HG03066 (cell line): ENCODE measurements at regions not wholly inside any gene's neighbourhood (a gene's known extent, or its start where the extent isn't known, plus 50 kb on each side); places are given as distances from the start of the nearest gene placed in this dataset.
"Not testable (repeated sequence)": the region's sequence is repeated elsewhere in the genome, so short reads cannot be mapped to it uniquely, and the experiment has no call there.

Experiments
- ATAC-seq: cut with Tn5 transposase; IDR thresholded peaks from one replicate; pipeline ENCODE4 v1.9.1; 2021; ENCODE audit warnings: low read depth; ENCODE audit not compliant: unreplicated experiment

DNA sequence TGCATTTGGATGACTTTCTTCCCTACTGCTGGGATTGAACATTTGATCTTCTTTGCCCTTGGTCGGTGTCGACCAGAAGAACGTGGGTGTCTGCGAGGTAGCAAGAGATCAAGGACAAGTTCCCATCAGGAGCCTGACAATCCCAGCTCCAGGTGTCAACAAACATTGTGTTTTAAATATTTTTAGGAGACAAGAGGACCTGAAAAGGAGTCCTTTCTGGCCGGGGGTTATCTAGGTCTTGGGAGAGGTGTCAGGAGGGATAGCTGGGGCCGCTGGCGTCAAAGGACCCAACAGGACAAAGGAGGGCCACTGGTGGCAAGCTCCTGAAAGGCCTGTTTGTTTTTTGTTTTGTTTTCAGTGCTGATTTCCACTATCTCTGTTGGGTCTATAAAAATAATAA is 308.4 kb upstream of the ERCC4 start:
- ATAC-seq: no peak

GRCh38 chr16:13612623-13613022 is 307.3 kb upstream of the ERCC4 start:
- no peak for ATAC-seq

DNA sequence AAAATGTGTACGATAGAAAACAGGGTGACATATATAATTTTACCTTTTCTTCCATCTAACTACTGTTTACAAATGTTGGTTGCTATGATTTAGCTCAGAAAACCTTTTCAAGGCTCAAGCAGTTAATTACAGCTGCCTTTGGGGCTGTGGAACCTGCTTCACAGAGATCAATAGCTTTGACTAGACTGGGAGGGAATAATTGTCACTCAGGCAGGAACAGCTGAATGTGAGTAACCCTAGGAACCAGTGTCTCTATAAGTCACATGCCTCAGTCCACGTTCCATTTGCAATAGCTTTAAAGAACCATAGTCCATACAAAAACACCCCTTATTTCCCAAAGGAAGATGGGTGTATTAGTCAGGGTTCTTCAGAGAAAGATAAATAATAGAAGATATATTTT is 306.8 kb upstream of the ERCC4 start:
- no peak for ATAC-seq

- no peak for ATAC-seq
These were observed 298.3 kb upstream of the ERCC4 start for GRCh38 chr16:13621639-13622038.

DNA sequence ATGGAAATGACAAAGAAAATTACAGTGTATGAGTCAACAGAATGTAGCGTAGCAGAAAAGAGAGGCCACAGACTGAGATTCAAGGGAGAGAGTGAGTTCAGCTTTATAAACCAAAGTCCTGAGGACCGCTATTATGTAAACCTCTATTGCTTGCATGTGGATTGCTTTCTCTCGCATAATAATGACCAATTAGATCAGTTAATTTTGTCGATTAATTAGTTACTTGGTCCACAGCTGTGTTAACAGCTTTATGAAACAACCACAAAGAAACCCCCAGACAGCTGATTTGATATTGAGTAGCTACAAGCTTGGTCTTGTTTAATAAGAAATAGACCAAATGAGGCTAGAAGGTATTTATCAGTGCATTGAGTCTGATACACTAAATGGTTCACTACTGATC is 291.8 kb upstream of the ERCC4 start:
- ATAC-seq: no peak

- ATAC-seq: no peak
These were observed 290.2 kb upstream of the ERCC4 start for GRCh38 chr16:13629704-13630103.

DNA sequence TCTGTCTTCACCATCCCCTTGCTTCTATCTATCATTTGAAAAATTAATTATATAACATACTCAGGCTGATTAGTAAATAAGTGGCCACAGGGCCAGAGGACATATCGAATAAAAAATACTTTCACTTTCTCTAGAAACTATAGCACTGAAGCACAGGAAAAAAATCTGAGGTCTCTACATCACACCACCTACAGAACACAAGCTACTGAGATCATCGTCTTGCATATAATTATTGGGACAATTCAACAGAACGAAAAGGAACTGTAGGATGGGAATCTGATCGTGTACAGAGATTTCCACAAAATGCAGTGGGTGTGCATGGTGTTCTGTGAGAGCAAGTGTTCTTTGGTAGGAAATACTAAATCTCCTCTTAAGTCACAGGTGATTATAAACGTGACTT is 289.6 kb upstream of the ERCC4 start:
- no peak for ATAC-seq

DNA sequence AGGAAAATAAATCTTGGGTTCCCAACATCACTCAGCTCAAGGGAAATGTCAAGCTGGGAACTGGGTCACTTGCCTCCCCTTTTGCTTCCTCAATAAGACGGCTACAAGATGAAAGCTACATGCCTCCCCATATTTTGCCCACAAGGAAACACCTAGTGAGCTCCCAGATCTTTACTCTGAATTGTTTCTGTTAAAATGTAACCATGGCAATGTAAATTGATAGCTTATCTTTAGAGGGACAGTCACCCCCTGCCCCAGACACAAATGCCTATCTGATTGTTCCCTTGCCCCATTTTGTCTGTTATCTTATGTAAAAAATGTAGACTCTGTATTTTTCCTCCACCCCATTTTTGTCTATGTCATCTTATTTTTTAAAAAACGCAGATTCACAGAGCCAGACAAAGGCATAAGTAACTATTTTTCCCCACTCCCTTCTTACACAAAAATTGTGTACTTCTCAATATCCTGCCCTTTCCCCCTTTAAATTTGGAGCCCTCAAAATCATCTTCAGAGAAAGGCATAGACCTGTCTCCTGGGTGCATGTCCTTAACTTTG is 288.7 kb upstream of the ERCC4 start:
- no peak for ATAC-seq

DNA sequence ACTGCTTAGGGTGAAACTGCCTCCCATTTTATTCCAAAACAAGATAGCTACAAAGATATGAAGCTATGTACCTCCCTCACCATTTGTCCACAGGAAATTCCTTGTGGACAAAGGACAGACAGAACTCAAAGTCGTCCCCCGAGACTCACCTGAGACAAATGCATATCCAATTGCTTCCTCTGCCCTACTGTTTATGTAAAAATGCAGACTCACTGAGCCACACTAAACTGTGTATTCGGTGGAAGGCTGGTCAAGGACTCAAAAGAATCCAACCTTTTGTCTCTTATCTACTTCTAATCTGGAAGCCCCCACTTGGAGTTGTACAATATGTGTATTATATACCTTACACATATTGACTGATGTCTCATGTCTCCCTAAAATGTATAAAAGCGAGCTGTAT is 288.0 kb upstream of the ERCC4 start:
- no peak for ATAC-seq

- ATAC-seq: not testable (repeated sequence)
These were observed 287.4 kb upstream of the ERCC4 start for GRCh38 chr16:13632504-13632903.

- no peak for ATAC-seq
These were observed 286.5 kb upstream of the ERCC4 start for GRCh38 chr16:13633391-13633861.

DNA sequence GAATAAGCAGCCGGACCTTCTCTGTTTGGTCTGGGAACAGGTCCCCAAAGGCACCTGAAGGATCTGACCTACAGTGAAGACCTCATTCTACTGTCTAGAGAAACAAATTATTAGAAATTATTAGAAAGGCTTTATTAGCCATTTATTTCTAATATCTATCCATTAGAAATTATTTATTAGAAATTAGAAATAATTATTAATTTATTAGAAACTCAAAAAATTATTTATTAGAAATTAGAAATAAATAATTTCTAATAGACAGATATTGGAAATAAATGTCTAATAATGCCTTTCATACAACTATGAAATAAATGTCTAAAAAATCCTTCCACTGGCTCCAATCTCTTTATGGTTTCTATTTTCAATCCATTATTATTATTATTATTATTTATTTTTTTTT is 285.7 kb upstream of the ERCC4 start:
- ATAC-seq: no peak

DNA sequence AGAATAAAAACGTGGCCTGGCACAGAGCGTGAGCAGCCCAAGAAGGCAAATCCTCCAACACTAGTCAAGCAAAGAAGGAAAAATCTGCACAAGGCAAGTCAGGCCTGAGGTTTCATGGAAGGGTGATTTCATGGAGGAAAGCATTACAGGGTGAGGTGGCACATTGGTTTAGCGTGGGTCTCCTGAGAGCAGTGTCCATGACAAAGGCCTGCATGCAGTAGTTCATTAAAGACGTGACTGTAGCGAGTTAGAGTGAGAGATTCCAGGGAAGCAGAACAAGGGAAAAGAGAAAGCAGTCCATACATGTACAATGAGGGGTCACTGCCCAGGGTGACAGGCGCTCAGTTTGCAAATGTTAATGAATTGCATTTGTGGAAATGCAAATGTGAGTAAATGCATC is 285.0 kb upstream of the ERCC4 start:
- no peak for ATAC-seq

DNA sequence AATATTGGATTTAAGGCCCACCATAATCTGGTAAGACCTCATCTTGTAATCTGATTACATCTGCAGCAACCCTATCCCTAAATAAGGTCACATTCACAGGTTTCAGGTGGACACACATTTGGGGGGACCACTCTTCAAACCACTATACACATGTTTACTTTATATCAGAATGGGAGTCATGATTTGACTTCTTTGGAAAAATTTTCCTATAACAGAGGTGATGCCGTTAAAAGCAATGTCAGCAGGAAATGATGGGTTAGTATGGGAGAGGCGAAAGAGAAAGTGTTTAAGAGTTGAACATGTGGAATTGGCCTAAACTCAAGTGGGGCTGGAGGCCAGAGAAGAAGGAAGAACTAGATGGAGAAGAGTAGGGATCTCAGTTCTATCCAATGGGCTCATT is 281.7 kb upstream of the ERCC4 start:
- ATAC-seq: no peak

DNA sequence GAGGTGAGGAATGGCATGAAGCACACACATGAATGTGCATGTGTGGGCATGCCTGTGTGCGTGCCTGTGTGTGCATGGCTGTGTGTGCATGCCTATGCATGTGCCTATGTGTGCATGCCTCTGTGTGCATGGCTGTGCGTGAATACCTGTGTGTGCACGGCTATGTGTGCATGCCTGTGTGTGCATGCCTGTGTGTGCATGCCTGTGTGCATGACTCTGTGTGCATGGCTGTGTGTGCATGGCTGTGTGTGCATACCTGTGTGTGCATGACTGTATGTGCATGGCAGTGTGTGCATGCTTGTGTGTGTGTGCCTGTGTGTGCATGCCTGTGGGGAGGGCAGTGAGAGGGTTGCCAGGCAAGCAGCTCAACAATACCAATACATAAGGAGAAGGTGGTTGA is 276.5 kb upstream of the ERCC4 start:
- no peak for ATAC-seq

DNA sequence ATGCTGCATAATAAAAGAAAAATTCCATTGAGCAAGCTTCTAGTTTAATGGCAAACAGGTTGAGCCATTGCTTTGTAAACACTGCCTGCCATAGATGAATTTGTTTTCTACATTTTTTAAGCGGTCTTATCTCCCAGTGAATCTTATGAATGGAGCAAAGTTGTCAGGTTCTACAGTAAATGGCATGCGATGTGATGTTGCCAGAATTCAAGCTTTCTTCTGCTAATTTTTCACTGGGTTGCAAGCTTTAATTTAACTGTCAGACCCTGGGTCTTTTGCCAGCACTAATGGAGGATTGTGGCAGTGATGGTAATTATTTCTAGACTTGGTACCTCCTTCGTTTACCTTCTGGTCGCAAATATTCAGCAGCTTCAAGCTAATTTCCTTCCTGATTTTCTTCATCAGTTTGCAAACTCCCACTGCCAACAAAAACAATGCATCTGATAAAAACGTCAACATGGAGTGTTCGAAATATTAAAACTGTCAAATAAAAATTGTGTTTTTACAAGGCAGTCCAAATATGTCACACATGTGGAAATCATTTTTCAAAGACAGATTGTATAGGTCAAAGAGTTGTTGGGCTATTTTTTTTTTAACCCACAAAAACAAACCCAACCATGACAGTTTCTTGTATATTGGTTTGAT is 274.2 kb upstream of the ERCC4 start:
- no peak for ATAC-seq

DNA sequence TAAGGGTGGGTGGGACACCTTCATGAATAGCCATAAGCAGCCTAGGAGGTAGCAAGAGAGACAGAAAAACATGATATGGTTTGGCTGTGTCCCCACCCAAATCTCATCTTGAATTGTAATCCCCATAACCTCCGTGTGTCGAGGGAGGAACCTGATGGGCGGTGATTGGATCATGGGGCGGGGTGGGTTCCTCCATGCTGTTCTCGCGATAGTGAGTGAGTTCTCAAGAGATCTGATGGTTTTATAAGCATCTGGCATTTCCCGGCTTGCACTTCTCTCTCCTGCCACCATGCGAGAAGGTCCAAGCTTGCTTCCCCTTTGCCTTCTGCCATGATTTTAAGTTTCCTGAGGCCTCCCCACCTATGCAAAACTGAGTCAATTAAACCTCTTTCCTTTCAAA is 259.1 kb upstream of the ERCC4 start:
- ATAC-seq: no peak

DNA sequence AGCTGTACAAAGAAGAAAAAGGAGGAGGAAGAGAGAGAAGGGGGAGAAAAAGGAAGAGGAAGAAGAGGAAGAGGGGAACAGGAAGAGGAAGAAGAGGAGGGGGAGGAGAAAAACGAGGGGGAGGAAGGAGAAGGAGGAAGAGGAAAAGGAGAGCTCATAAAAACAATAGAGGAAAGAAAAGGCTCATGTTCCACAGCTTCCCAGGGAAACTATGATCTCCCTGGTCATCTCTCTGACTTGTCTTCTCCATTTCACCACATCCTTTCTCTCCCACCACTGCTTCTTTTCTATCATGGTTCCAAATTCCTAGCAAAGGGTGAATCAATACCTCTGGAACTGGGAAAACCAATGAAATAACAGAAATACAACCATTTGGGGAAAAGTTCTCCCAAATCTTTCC is 254.1 kb upstream of the ERCC4 start:
- ATAC-seq: no peak

DNA sequence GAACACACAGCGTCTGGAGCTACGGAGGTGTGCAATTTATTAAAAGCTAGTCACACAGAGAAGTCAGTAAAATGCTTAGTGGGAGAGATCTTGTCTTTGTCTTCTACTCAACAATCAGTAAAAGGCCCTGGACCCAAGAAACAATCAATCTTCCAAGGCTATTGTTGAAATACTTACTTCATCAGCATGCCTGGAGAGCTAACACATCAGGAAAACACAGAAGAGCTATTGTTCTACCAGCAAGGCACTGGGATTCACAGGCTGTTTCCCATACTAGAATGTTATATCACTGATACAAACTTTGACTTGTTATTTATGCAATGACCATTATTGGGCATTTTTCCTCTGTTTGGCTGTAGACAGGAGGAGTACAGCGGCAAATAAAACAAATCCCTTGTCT is 247.8 kb upstream of the ERCC4 start:
- no peak for ATAC-seq

GRCh38 chr16:13680021-13680889 is 239.7 kb upstream of the ERCC4 start:
- no peak for ATAC-seq

DNA sequence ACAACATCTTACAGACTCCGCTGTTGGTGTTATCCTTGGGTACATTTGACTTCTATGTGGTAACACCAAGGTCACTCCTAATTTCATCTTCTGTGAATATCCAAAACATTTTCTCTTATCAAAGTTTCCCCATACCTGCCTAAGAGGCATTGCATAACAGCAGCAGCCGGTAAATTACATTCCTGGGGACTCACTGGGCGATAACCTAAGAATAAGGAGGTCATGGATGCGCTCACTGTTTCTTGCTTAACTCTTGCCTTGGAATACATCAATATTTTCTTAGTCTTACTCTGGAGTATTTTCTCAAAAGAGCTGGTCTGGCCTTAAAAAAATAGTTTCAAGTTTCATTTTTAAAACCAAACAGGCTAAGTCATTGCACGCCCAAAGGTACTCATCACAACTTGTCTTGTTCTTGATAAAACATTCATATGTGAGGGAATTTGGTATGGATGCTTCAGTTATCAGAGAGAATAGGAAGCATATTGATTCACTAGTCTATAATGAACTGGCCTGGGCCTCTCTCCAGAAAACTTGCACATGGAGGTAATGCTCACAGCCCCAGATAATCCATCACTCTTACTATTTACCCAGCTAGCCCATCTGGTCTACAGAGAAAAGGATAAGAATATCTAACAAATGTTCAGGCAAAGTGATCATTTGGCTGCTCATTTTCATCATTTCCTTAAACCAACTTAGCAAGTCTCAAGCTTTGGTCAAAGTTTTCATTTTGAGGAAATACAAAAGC is 235.0 kb upstream of the ERCC4 start:
- no peak for ATAC-seq
